NCI-H1105 treated with DMSO at 0.1 percent for 48 hours (cell line): ENCODE measurements at regions not wholly inside any gene's neighbourhood (a gene's known extent, or its start where the extent isn't known, plus 50 kb on each side); places are given as distances from the start of the nearest gene placed in this dataset.
A peak's percentile ranks its signal among the peaks of the same experiment; 100 is the strongest.
"Not testable (repeated sequence)": the region's sequence is repeated elsewhere in the genome, so short reads cannot be mapped to it uniquely, and the experiment has no call there.

ENCODE experiments used
- DNase-seq: peaks from one replicate; lab custom pipeline; 2025; lab: John Stamatoyannopoulos, UW

DNA sequence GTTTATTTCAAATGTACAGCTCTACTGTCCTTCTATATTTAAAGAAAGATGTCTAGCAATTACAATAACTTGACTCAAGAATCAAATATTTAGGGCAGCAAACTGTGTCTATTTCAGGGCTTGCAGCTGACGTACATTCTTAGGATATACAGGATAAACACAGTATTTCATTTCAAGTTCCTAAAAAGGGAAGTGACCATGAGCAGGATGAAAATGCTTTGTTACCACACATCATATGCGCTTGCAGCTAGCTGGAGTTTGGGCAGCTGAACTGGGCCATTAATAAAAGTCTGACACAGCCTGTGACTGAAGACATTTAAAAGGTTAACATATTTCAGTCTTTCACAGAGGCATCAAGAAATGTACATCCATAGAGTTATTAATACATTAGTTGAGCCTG, 264.6 kb upstream of the TRIB2 start:
- no peak for DNase-seq

DNA sequence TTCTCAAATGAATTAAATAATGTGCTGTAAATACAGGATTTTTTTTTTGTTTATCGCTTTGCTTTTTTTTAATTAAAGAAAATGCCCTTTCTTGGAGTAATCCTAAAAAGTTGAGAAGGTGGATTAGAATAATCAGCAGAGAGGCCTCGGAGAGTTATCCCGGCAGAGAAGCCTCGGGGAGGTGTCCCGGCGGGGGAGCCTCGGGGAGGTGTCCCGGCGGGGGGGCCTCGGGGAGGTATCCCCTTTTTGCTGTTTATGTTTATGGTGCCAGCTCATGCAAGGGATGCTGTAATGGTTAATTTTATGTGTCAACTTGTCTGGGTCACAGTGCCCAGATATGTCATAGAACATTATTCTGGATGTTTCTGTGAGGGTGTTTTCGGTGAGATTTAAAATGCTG, 263.0 kb upstream of the TRIB2 start:
- DNase-seq: no peak

DNA sequence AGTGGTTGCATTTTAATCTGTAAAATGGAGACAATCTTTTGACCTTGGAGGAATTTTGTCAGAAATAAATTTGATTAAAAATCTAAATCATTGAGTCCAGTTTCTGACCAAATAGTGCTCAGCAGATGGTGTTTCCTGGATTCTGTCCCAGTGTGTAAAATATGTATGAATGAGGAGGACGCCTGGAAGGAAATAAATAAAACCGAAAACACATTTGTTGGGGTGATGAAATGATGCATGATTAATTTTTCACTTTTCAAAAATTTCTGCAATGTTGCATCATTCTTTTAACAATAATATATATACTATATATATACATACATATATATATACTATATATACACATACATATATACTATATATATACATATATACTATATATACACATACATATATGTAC, 261.1 kb upstream of the TRIB2 start:
- DNase-seq: no peak

DNA sequence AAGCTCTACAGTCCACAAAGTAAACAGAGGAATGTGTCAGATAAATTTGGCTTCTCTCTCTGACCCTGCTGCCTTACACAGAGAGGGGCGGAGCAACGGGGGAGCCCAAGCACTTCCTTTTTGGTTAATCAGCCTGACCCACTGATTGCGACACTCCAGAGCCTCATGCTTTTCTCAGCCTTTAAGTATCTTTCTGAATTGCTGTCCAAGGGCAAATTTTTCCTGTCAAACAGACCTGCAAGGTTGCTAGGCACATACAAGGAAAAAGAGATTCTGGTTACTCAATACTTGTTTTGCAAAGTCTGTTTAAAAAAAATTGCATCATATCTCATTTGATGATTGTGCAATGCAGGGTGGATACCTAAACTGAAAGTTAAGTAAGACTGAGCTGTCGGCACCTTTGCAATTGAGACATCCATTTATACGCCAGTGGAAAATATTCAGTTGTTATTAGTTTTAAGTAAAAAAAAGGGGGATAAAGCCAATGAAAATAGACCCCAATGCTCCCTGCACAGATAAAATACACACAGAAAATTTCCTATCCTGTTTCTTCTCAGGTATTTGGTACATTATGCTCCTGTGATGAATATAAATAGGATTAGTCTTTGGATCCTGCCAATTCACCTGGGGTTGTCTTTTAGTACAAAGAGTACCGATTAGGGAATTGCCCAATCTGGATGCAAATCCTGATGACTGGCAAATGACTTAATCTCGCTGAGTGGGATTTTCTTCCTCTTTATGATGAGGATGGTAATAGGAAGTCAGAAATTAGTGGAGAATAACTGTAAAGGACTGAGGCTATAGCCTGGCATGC, 260.2 kb upstream of the TRIB2 start:
- DNase-seq: no peak

DNA sequence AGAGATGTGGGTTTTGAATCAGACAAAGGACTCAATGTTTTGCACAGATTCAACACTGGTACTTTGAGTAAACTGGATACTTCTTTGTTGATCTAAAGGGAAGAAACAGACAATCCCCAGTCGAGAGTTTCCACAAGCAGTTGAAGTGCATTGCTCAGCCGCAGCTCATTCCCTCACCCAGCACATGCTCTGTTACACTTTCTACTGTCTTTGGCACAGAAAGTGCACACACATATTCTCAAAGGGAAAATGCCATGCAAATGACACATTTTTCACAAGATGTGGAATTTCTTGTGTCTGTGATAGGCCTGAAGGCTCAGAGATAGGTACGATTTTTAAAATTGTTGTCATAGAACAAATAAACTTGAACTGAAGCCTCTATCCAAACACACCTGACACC, 258.9 kb upstream of the TRIB2 start:
- DNase-seq: peak; percentile 15

DNA sequence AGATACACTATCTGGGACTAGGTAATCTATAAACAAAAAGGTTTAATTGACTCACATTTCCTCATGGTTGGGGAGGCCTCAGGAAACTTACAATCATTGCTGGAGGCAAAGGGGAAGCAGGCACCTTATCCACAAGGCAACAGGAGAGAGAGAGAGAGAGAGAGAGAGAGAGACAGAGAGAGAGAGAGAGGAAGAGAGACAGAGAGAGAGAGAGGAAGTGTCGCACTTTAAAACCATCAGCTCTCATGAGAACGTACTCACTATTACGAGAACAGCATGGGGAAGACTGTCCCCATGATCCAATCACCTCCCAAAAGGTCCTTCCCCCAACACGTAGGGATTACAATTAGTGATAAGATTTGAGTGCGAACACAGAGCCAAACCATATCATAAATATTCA, 253.5 kb upstream of the TRIB2 start:
- DNase-seq: no peak

DNA sequence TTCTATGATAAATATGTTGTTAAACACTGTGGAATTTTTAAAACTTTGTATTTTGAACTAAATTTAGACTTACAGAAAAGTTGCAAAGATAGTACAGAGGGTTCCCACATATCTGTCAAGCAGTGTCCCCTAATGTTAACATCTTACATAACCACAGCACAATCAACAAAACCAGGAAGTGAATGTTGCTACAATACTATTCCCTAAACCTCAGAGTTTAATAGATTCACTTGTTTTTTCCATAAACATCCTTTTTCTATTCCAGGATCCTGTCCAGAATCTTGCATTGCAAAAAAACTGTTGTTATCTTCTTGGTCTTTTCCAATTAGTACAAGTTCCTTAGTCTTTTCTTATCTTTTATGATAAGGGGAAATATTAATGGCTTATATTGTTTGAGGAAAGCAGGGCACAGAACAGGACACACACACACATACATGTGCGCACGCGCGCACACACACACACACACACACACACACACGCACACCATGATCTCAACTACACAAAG, 251.1 kb upstream of the TRIB2 start:
- no peak for DNase-seq

DNA sequence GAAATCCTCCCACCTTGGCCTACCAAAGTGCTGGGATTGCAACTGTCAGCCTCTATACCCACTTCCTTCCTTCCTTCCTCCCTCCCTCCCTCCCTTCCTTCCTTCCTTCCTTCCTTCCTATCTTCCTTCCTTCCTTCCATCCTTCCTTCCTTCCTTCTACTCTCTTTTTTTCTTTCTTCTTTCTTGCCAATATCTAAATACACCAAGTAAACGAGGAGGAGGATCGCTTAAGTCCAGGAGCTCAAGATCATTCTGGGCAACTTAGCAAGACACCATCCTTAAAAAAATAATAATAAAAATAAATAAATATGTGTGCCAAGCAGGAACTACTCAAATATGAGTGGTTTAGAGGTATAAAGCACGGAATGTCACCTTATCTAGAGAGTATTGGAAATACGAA, 249.4 kb upstream of the TRIB2 start:
- DNase-seq: no peak

DNA sequence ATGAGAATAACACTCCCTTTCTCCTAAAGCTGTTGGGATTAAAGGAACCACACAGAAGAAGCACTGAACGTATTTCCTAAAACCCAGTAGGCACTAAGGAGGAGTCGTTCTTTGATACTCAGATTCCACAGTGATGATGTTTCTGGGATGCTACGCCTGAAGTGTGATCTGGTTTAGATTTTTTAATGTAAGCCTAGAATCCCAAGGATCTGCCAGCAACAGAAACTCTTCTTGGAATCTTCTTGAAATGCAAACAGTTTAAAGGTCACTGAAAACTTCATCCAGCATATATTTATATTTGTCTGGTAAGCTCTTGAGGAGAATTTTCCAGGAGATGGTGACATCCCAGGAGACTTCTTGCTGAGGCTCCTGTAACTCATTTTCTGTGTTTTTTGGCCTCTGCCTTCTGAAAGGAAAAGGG, 247.6 kb upstream of the TRIB2 start:
- no peak for DNase-seq

DNA sequence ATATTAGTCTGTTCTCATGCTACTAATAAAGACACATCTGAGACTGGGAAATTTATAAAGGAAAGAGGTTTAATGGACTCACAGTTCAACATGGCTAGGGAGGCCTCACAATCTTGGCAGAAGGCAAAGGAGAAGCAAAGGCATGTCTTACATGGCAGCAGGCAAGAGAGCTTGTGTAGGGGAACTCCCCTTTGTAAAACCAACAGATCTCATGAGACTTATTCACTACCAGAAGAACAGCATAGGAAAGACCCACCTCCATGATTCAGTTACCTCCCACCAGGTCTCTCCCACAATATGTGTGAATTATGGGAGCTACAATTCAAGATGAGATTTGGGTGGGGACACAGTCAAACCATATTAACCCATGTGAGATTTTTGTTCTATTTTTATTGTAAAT, 244.5 kb upstream of the TRIB2 start:
- DNase-seq: not testable (repeated sequence)

DNA sequence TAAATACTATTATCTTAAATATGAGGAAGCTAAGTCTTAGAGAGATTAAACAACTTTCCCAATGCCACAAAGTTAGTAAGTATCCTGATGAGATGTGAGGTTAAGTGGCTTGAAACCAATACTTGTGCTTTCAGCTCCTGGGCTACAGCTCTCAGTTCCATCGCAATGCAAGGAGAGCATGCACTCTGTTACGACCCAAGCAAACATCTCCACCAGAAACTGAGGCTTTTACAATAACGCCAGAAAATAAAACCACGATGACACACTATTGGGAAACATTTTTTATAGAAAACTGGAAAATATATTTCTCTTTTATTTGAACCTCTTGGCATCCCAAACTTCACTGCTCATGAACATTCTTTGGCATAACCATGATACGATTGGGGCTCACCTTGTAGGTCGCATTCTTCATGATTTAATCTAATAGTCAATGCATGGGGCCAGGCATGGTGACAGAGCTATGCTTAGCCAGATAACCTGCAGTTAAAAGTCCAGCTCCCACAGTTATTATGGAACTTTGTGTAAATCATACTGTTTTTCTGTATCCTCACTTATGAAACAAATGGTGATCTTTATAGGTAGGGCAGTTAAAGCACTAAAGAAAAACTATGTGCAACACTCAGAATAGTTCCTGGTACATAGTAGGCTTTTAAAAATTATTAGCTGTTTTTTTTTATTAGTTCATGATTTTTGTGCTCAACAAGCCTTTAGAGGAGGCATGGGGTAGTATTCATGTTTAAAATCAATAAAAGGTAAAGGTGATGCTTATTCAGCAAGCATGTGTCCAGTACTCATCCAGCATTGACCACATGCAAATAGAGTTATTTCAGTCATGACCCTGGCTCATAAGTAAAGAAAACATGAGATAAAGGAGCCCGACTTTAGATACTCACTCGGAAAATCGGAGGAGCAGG, 238.3 kb upstream of the TRIB2 start:
- no peak for DNase-seq

DNA sequence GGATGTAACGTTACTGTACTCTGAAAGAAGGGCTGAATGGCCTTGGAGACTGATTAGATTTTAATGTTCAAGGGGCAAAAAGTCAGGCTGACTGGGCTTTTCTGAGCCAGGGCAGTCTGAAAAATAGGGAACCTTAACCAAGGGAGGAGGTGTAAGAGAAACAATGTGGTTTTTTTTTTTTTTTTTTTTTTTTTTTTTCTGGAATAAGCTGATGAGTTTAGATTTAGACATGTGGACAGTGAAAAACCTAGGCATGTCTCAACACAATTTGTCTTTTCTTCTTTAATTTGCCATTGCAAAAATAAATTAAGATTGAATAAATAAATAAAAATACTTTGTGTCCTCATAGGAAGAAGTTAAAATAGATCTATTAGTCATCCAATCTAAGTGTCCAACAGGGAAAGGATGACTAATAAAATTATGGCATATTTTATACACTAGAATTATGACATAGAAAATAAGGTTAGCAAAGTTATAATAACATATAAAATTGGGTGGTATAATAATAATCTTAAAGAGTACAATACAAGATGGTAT, 237.6 kb upstream of the TRIB2 start:
- DNase-seq: no peak

DNA sequence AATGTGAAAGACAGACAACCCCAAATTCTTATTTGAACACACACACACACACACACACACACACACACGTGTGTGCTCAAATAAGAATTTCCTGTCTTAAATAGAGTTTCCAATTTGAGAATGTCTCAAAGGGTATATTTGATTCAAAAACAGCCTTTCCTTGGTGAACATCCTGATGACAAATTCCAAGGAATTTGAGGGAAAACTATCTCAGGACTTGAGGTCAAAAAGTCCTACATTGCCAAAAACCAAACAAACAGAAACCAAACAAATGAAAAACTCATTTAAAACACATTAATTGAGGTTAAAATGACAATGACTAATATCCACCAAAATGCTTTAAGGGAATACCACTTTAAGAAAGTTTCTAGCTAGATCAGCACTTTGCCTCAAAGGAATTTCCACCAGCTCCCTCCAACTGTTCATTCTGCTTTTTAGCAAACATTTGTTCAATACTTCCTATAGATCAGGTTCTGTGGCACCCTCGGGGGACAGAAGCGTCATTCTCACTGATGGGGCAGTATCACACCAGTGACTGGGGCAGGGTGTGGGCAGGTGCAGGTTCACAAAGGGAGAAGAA, 232.1 kb upstream of the TRIB2 start:
- no peak for DNase-seq

DNA sequence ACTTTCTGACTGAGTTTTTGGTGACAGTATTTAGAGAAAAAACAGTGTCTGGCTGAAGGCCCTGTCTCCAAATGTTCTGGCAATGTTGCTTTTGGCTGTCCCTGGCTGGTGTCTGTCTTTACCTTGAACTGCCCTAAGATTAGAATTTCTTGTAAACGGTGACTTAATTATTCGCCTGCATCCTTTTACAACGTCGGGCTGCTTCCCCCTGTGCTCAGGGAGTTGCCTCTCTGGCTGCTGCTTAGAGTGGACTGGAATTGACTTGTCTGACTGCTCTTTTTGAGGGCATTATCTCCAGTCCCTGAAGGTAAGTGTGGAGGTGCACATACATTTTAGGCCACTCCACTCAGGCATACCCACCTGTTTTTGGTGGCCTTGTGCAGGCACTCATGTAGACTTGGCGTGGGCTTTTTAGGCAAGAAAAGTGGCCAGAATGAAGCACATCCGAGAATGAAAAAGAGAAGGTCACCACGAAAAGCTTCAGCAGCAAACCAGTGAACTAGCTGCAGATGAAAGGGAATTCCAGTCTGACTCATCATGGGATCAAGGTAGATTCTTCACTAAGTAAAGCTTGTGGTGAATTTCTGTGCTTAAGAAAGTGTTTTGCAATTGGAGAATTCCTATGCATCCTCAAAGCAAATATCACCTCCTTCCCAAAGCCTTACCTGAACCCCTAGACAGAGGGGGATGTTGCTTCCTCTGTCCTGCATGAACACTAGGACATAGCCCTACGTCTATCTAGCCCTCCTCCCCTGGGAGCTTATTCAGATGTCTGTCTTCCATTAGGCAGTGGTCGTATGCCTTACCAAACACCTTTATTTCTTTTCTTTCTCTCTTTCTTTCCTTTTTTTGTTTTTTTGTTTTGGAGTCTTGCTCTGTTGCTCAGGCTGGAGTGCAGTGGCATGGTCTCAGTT, 230.3 kb upstream of the TRIB2 start:
- DNase-seq: no peak

DNA sequence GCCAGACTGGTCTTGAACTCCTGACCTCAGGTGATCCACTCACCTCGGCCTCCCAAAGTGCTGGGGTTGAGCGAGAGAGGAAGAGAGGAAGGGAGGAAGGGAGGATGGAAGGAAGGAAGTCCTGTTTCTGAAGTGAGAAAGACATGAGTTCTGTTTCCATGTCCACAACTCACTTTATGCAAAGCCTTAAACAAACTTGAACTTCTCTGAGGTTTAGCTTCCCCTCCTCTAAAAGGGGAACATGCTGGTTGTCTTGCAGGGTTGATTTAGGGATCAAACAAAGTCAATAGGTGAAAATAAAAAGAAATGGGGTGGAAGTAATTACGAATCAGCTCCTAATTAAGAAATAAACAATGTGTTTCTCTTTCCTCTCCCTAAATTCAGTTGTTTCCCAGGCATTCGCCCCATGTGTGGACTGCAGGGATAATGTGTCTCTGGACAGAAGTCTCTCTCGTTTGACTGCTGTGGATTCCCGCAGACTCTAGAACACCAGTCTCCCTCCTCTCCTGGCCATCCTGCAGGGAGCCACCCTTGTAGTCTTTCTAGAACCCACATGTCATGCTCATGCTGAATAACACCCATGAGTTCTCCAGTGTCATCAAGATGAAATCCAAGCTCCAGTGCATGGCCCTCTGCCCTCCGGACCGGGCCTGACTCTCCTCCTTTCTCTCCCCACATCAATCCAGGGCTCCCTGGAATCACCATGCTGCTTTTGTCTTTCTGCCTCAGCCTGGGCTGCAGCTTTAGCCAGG, 229.3 kb upstream of the TRIB2 start:
- no peak for DNase-seq

DNA sequence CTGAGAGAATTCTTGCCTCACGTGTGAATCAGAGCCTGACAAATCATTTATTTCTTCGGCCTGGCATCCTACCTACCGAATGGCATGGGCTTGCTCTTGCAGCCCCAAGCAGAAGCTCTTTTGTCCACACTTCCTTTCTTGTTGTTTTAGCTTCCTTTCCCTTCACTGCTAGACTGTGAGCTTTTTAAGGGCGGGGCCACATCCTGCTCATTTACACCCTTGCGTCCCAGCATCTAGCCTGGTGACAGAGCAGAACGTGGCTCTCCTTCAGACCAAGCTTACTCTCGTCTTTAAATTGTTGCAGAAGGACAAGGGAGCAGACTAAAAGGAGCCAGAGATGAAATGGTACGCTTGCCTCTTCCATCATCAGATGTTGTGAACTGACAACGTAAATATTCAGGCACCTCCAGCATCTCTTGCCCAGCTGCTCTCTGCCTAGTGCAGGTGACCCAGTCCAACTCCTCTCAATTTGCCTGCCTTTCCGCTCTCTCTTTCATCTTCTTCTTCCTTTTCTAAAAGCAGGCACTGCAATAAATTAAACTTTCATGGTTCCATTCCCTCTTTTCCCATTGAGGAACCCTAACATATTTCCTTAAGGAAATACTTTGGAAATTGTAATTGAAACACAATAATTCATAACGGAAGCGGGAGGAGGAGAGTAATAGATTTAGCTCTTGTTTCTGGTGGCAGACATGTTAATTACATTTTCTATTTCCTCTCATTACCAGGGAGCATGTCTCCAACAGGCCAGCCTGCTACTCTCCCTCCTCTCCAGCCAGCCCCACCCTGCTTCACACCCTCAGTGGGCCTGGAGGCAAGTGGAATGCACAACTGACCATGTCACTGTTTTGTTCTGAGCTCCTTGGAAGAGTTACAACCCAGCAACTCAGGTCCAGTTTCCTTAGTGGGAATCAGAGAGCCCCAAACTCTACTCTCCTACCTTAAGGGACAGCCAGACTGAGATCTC, 228.1 kb upstream of the TRIB2 start:
- no peak for DNase-seq

DNA sequence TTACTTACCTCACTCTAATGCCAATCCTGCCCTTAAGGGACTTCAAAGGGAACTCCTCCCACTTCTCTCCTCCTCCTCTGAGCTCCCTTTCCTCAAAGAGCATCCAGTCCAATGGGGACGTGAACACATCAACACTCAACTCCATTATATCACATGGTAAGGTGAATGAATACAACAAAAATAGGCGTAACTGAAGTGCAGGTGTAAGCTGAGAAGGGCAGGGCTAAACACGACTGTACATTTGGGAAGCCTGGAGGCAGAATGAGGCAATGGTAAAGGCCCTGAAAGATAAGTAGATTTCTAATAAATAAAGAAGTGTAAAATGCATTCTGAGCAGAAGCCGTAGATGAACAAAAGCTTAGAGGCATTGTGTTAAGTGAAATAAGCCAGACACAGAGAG, 226.1 kb upstream of the TRIB2 start:
- DNase-seq: no peak

DNA sequence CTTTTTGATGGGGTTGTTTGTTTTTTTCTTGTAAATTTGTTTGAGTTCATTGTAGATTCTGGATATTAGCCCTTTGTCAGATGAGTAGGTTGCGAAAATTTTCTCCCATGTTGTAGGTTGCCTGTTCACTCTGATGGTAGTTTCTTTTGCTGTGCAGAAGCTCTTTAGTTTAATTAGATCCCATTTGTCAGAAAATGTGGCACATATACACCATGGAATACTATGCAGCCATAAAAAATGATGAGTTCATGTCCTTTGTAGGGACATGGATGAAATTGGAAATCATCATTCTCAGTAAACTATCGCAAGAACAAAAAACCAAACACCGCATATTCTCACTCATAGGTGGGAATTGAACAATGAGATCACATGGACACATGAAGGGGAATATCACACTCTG, 224.4 kb upstream of the TRIB2 start:
- not testable (repeated sequence) for DNase-seq

DNA sequence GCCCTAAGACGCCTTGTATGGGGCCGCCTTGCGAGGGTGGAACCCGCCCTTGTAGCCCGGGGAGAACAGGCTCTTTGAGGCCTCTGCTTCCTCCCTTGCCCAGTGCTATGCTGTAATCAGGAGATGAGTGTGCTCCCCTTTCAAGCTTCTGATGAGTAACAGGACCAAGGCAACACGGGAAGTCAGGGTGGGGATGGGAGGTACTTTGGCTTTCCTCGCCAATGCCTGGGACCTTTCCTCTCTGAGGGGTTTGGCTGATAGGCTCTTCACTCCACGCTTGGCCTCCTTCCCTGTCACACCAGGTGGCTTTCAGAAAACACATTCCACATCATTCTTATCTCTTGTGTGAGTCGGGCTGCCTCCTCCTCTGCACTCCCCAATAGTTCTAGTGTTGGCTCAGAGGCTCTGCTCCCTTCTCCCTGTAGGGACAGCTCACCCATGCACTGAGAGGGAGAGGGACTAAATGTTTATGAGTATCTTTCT, 223.7 kb upstream of the TRIB2 start:
- DNase-seq: no peak
